ENCODE measurements at regions not wholly inside any gene's neighbourhood (a gene's known extent, or its start where the extent isn't known, plus 50 kb on each side); places are given as distances from the start of the nearest gene placed in this dataset.

DNA sequence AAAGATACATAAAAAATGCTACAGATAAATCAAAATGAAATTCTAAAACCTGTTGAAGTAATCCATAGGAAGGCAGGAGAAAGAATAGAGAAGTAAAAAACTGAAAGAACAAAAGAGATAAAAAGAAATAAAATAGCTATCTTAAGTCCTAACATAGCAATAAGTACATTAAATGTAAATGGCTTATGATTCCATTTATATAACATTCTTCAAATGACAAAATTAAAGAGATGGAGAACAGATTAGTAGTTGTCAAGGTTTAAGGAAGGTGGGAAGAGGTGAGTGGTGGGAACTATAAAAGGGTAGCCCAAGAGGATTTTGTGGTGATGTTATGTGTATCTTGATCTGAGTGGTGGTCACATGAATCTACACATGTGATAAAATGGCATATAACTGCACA, 254.8 kb downstream of the FAM76B start:
- H3K36me3 ChIP-seq, result no peaks in the 10 kb centered on the region
- no peaks in the 10 kb centered on the region for H3K27me3 ChIP-seq
- TF ChIP-seq, protein P1, sequence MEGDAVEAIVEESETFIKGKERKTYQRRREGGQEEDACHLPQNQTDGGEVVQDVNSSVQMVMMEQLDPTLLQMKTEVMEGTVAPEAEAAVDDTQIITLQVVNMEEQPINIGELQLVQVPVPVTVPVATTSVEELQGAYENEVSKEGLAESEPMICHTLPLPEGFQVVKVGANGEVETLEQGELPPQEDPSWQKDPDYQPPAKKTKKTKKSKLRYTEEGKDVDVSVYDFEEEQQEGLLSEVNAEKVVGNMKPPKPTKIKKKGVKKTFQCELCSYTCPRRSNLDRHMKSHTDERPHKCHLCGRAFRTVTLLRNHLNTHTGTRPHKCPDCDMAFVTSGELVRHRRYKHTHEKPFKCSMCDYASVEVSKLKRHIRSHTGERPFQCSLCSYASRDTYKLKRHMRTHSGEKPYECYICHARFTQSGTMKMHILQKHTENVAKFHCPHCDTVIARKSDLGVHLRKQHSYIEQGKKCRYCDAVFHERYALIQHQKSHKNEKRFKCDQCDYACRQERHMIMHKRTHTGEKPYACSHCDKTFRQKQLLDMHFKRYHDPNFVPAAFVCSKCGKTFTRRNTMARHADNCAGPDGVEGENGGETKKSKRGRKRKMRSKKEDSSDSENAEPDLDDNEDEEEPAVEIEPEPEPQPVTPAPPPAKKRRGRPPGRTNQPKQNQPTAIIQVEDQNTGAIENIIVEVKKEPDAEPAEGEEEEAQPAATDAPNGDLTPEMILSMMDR (IDR thresholded peaks at IDR 0.05; ENCODE audit: low read depth, low read length), result no peak
- no peak for DNase-seq (ENCODE audit: low read depth in 1 of 2, low spot score in 1 of 2)
- H3K4me1 ChIP-seq (ENCODE audit: low read depth), result no peaks in the 10 kb centered on the region
- H3K4me3 ChIP-seq, result no peak overlapping the region
- H3K9me3 ChIP-seq (ENCODE audit: low read depth), result no peaks in the 10 kb centered on the region
- H3K27ac ChIP-seq, result no peak overlapping the region

- H3K4me3 ChIP-seq, result no peak overlapping the region
- H3K27ac ChIP-seq, result no peak overlapping the region
- H3K36me3 ChIP-seq, result no peaks in the 10 kb centered on the region
- no peaks in the 10 kb centered on the region for H3K4me1 ChIP-seq (ENCODE audit: low read depth)
- DNase-seq (ENCODE audit: low read depth in 1 of 2, low spot score in 1 of 2), result no peak
- H3K27me3 ChIP-seq, result no peaks in the 10 kb centered on the region
- no peaks in the 10 kb centered on the region for H3K9me3 ChIP-seq (ENCODE audit: low read depth)
- TF ChIP-seq, protein P1 (IDR thresholded peaks at IDR 0.05; ENCODE audit: low read depth, low read length), result no peak
Measured at GRCh38 chr11:95534226-95534625, 255.4 kb downstream of the FAM76B start.

GRCh38 chr11:95531116-95531515, 258.5 kb downstream of the FAM76B start:
- peak in 1 of 2 donors; percentile 64 for DNase-seq (ENCODE audit: low read depth in 1 of 2, low spot score in 1 of 2)
- no peaks in the 10 kb centered on the region for H3K4me1 ChIP-seq (ENCODE audit: low read depth)
- H3K36me3 ChIP-seq, result no peaks in the 10 kb centered on the region
- no peaks in the 10 kb centered on the region for H3K27me3 ChIP-seq
- no peak overlapping the region for H3K4me3 ChIP-seq
- no peaks in the 10 kb centered on the region for H3K9me3 ChIP-seq (ENCODE audit: low read depth)
- TF ChIP-seq, protein P1 (IDR thresholded peaks at IDR 0.05; ENCODE audit: low read depth, low read length), result no peak
- no peak overlapping the region for H3K27ac ChIP-seq

- no peaks in the 10 kb centered on the region for H3K36me3 ChIP-seq
- DNase-seq (ENCODE audit: low read depth in 1 of 2, low spot score in 1 of 2), result no peak
- no peaks in the 10 kb centered on the region for H3K4me1 ChIP-seq (ENCODE audit: low read depth)
- no peak overlapping the region for H3K27ac ChIP-seq
- H3K27me3 ChIP-seq, result no peaks in the 10 kb centered on the region
- TF ChIP-seq, protein P1 (IDR thresholded peaks at IDR 0.05; ENCODE audit: low read depth, low read length), result no peak
- no peak overlapping the region for H3K4me3 ChIP-seq
- H3K9me3 ChIP-seq (ENCODE audit: low read depth), result no peaks in the 10 kb centered on the region
Measured at GRCh38 chr11:95524314-95525036, 265.1 kb downstream of the FAM76B start.

- H3K9me3 ChIP-seq (ENCODE audit: low read depth), result no peaks in the 10 kb centered on the region
- no peak overlapping the region for H3K27ac ChIP-seq
- DNase-seq (ENCODE audit: low read depth in 1 of 2, low spot score in 1 of 2), result no peak
- H3K36me3 ChIP-seq, result no peaks in the 10 kb centered on the region
- no peak overlapping the region for H3K4me3 ChIP-seq
- no peaks in the 10 kb centered on the region for H3K27me3 ChIP-seq
- no peaks in the 10 kb centered on the region for H3K4me1 ChIP-seq (ENCODE audit: low read depth)
- TF ChIP-seq, protein P1 (IDR thresholded peaks at IDR 0.05; ENCODE audit: low read depth, low read length), result no peak
Measured at GRCh38 chr11:95522874-95523273, 266.7 kb downstream of the FAM76B start.
